Peyer's patch (tissue), 4 donors: ENCODE measurements at regions not wholly inside any gene's neighbourhood (a gene's known extent, or its start where the extent isn't known, plus 50 kb on each side); places are given as distances from the start of the nearest gene placed in this dataset.

Experiments
- POLR2A ChIP-seq, 2 donors: fragments of 450-650 bp; IDR thresholded peaks; one replicate each; pipeline ENCODE4 v1.5.1; 2017; ENCODE audit warnings: antibody characterized with exemption in 2 of 2, mild to moderate bottlenecking in 2 of 2, moderate library complexity in 2 of 2
- TF ChIP-seq, protein P1 (sequence below), 6 experiments: fragments of 450-650 bp in 4 of 6; fragments of 200-600 bp in 2 of 6; sonication (generic) in 1 of 6; IDR thresholded peaks; one replicate each; pipeline ENCODE4 v1.5.1; 2017 to 2019; ENCODE audit warnings: antibody characterized with exemption in 6 of 6, mild to moderate bottlenecking in 3 of 6, moderate library complexity in 1 of 6

GRCh38 chr14:98143566-98143965, 1128.4 kb downstream of the BCL11B start:
- TF ChIP-seq, protein P1, sequence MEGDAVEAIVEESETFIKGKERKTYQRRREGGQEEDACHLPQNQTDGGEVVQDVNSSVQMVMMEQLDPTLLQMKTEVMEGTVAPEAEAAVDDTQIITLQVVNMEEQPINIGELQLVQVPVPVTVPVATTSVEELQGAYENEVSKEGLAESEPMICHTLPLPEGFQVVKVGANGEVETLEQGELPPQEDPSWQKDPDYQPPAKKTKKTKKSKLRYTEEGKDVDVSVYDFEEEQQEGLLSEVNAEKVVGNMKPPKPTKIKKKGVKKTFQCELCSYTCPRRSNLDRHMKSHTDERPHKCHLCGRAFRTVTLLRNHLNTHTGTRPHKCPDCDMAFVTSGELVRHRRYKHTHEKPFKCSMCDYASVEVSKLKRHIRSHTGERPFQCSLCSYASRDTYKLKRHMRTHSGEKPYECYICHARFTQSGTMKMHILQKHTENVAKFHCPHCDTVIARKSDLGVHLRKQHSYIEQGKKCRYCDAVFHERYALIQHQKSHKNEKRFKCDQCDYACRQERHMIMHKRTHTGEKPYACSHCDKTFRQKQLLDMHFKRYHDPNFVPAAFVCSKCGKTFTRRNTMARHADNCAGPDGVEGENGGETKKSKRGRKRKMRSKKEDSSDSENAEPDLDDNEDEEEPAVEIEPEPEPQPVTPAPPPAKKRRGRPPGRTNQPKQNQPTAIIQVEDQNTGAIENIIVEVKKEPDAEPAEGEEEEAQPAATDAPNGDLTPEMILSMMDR (IDR thresholded peaks at IDR 0.05), result no peak
- TF ChIP-seq POLR2A (IDR thresholded peaks at IDR 0.05), result no peak
